ENCODE measurements at regions not wholly inside any gene's neighbourhood (a gene's known extent, or its start where the extent isn't known, plus 50 kb on each side); places are given as distances from the start of the nearest gene placed in this dataset.

GRCh38 chr2:873027-873426 is 77.6 kb upstream of the SNTG2 start (continued):
- TF ChIP-seq, protein P1, sequence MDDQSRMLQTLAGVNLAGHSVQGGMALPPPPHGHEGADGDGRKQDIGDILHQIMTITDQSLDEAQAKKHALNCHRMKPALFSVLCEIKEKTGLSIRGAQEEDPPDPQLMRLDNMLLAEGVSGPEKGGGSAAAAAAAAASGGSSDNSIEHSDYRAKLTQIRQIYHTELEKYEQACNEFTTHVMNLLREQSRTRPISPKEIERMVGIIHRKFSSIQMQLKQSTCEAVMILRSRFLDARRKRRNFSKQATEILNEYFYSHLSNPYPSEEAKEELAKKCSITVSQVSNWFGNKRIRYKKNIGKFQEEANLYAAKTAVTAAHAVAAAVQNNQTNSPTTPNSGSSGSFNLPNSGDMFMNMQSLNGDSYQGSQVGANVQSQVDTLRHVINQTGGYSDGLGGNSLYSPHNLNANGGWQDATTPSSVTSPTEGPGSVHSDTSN (IDR thresholded peaks at IDR 0.05): no peak
- TF ChIP-seq NFIC (IDR thresholded peaks at IDR 0.05; ENCODE audit: borderline replicate concordance) (no peak), CHD2 (IDR thresholded peaks at IDR 0.05; ENCODE audit: low read length, partially characterized antibody) (no peak), USF2 (IDR thresholded peaks at IDR 0.05; ENCODE audit: borderline replicate concordance, low read depth, low read length) (no peak), MXI1 (IDR thresholded peaks at IDR 0.05; ENCODE audit: low read depth, low read length) (no peak), ELF1 (IDR thresholded peaks at IDR 0.05) (no peak), USF1 (IDR thresholded peaks at IDR 0.05; ENCODE audit: borderline replicate concordance, low read depth) (no peak)

- ChIA-PET POLR2A (no interaction called here), CTCF (interaction anchor here (0.9 kb wide), 1 partner anchor 19 kb away, joined by 3 read pairs; no protein-coding TSS in a partner anchor)
- no peak overlapping the region for H2AFZ ChIP-seq (ENCODE audit: low read depth)
Observed at GRCh38 chr2:871926-872680, 78.5 kb upstream of the SNTG2 start.

More at GRCh38 chr2:871926-872680, 78.5 kb upstream of the SNTG2 start:
- 41% methylated on average over 17 of the region's 19 CpGs for whole genome bisulfite sequencing (ENCODE audit: low lambda C conversion rate)
- no peak overlapping the region for H3K9ac ChIP-seq
- H3K79me2 ChIP-seq (ENCODE audit: insufficient read depth): no peaks in the 10 kb centered on the region
- no peaks in the 10 kb centered on the region for H3K9me2 ChIP-seq
- H3K9me3 ChIP-seq: no peaks in the 10 kb centered on the region
- H3K27ac ChIP-seq (ENCODE audit: low read depth in 2 of 2, low read length in 1 of 2): no peak overlapping the region
- H3K4me1 ChIP-seq (ENCODE audit: control insufficient read depth in 1 of 2, insufficient read depth in 2 of 2, low read depth in 1 of 2, low read length in 1 of 2): peaks cover 0 to 9% of the 10 kb centered on the region in 2 experiments; a peak in 1 of 4 replicates
- TF ChIP-seq CTCF (IDR thresholded peaks at IDR 0.05) (no peak), JUND (IDR thresholded peaks at IDR 0.05) (no peak), MXI1 (IDR thresholded peaks at IDR 0.05; ENCODE audit: low read depth, low read length) (no peak), ZBTB33 (IDR thresholded peaks at IDR 0.05; ENCODE audit: borderline replicate concordance, low read depth) (no peak), TAF1 (IDR thresholded peaks at IDR 0.05; ENCODE audit: borderline replicate concordance, low read depth, low read length) (no peak)
- TF ChIP-seq, protein P1 (IDR thresholded peaks at IDR 0.05): no peak
- no peak for DNase-seq
- no peaks in the 10 kb centered on the region for H3K36me3 ChIP-seq (replicated peaks in 1 of 2; ENCODE audit: control insufficient read depth in 1 of 2, insufficient read depth in 2 of 2, low read length in 1 of 2)
- H3K4me2 ChIP-seq: no peak overlapping the region
- H3K4me3 ChIP-seq (ENCODE audit: low read depth in 2 of 2, low read length in 1 of 2): no peak overlapping the region
- H3F3A ChIP-seq (replicated peaks; ENCODE audit: insufficient read depth): no peaks in the 10 kb centered on the region
- H4K20me1 ChIP-seq (ENCODE audit: insufficient read depth): no peaks in the 10 kb centered on the region
- H3K27me3 ChIP-seq (ENCODE audit: insufficient read depth): no peaks in the 10 kb centered on the region
